SW 1271 (cell line): ENCODE measurements at regions not wholly inside any gene's neighbourhood (a gene's known extent, or its start where the extent isn't known, plus 50 kb on each side); places are given as distances from the start of the nearest gene placed in this dataset.
"Not testable (repeated sequence)": the region's sequence is repeated elsewhere in the genome, so short reads cannot be mapped to it uniquely, and the experiment has no call there.

Source experiments
- DNase-seq, 2 experiments: peaks; one replicate each; lab custom pipeline; 2025; lab: John Stamatoyannopoulos, UW

DNA sequence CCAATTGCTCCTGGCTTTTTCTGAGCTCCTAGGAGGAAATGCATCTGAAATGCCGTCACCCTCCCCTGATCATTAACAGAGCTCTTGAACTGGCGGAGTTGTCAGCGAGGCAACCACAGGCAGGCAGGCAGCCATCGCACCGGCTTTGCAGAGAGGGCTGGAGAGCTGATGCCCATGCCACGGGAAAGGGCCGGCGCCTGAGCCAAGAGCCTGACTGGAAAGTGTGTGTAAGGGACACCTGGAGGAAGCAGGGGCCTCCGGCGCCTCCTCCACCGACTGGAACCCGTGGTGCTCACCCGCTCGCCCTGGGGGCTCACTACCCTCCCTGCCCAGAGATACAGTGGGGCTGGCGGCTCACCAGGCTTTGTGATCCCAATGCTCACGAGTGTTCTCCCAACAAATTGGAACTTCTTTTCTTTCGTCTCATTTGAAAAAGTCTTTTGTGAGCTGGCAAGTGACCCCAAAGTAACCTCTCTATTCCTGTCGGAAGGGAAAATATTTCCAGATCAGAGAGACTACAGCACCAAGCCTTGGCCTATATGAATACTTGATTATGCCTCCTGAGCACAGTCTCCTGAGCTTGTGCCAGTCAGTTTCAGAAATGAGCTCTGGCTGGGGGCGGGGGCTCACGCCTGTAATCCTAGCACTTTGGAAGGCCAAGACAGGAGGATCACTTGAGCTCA is 97.7 kb upstream of the SLC25A33 start:
- DNase-seq = no peak

DNA sequence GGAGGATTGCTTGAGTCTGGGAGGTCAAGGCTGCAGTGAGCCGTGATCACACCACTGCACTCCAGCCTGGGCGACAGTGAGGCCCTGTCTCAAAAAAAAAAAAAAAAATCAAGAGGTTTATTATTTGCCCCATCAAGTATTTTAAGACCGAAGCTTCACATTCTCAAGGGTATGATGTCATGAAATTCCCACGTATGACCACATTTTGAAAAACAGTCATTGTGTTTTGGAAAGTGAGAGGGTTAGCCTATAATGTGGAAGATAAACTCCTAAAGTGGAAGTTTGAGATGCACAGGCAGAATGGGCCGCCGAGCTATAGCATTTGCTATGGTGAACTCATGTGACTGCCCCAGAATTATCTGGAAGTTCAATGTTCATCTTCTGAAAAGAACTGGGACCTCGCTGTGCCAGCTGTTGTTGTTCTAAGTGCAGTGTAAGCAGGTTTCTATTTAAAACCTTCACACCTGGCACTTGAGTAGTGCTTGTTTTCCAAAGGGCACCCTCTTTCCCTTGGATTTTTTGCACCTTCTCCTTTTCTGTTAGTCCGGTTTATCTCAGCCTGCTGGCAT is 96.9 kb upstream of the SLC25A33 start:
- DNase-seq = no peak

DNA sequence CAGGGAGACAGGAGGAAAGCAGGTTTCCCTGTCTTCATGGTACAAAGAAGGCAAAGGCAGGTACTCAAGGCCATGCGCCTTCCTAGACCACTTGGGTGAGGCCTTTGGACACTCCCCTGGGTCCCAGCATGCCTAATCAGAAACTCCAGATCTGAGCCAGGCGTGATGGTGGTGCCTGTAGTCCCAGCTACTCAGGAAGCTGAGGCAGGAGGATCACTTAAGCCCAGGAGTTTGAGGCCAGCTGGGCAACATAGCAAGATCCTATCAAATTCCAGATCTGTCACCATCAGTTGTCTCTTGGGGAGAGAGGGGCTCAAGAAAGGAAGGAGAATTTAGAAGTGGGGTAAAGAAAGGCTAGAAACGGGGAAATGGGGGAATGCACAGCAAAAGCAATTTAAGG is 96.3 kb upstream of the SLC25A33 start:
- DNase-seq = no peak

DNA sequence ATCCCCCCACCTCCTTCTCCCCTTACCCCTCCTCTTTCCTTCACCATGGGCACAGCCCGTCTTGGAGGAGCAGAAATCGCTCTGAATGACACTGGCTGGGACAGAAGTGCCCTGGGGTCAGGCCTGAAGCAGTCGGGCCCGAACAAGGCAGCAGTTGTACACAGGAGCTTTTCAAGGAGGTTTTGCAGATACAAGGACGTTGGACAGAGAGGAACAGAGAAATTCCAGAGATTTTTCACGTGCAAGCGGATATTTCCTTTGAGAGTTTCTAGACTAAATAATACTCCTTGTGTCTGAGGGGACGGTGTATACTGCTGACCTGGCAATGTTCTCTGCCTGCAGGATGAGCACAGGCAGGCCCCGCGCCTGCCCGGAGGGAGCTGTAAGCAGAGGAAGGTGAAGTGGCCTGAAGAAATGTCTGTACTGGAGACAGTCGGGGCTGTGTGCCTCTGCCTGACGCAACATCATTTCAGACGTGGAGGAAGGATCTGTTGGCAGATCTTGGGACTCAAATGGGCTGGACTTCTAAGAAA is 95.3 kb upstream of the SLC25A33 start:
- DNase-seq = no peak

DNA sequence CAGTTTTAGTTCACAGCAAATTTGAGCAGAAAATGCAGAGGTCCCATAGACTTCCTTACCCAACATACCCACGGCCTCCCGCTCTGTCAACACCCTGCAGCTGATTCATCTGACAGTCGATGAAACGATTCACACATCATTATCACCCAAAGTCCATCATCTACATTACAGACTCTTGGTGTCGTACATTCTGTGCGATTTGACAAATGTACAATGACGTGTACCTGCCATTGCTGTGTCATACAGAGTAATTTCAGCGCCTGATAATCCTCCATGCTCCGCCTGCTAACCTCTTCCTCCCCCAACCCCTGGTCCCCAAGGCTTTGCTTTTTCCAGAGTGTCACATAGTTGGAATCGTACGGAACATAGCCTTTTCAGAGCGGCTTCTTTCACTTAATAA is 94.7 kb upstream of the SLC25A33 start:
- DNase-seq = no peak

DNA sequence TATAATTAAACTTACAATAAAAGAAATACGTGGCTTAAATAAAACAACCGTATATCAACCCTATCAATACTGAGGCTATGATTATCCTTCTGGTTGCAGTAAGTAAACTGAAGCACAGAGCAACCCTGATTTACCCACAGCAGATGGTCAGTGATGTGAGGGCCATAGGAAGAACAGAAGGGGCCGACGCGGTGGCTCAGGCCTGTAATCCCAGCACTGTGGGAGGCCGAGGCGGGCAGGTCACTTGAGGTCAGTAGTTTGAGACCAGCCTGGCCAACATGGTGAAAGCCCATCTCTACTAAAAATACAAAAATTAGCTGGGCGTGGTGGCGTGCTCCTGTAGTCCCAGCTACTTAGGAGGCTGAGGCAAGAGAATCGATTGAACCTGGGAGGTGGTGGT is 94.2 kb upstream of the SLC25A33 start:
- DNase-seq = not testable (repeated sequence)

GRCh38 chr1:9447215-9447960 is 91.9 kb upstream of the SLC25A33 start:
- DNase-seq = no peak

DNA sequence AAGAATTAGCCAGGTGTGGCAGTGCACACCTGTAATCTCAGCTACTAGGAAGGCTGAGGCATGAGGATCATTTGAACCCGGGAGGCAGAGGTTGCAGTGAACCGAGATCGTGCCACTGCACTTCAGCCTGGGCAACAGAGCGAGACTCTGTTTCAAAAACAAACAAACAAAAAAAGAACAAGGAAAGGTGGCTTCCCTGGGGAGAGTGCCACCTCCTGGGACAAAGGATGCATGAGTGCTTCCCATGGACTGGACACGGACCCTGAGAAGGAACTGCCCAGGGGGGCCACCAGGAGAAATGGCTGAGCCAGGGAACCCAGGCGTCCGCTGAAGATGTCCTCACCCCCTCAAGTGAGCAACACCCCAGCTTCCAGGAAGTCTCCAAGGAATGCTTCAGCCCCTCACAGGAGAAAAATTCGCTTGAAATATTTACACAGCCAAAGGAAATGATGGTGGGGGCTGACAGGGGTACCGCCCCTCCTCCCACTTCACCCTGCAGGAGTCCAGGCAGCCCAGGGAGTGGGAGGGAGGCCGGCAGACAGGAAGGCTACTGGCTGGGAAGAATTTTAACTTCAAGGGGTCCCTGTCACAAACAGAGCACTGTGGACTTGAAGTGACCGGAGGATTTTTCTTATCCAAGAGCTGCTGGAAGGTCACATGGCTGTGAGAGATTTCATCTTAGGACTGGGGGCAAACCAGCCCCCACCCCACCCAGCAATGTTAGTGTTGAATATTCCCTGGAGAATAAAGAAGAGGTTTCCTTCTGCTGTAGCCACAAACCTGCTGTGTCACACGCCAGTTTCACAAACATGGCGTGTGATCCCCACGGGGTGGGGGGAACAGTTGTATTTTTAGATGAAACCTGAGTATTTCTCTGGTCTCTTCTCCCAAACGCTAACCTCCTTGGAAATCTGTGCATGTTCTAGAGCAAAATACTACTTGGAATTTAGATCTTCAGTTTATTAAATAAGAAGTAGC is 90.8 kb upstream of the SLC25A33 start:
- no peak for DNase-seq

DNA sequence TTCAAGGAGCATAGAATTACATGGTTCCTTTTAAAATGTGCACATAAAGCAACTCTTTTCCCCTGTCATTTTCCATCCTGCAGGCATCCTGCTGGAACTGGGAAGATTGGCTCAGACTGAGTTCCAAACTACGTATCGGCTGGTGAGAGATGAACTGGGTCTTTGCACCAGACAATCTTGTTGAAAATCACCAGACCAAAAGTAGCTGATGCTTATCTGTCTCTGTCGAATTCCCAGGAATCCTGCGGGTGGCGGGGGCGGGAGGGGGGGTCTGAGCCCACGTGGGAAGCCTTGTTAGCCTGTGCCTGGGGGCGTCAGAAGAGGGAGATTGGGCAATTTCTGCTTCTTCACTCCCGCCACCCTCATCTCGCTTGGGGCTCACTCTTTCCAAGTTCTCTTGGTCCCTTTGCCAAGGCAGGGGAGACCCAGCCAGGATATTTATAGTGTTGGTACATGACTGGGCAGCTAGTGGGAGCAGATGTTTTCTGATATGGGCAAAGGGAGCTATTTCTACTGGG is 90.1 kb upstream of the SLC25A33 start:
- no peak for DNase-seq

DNA sequence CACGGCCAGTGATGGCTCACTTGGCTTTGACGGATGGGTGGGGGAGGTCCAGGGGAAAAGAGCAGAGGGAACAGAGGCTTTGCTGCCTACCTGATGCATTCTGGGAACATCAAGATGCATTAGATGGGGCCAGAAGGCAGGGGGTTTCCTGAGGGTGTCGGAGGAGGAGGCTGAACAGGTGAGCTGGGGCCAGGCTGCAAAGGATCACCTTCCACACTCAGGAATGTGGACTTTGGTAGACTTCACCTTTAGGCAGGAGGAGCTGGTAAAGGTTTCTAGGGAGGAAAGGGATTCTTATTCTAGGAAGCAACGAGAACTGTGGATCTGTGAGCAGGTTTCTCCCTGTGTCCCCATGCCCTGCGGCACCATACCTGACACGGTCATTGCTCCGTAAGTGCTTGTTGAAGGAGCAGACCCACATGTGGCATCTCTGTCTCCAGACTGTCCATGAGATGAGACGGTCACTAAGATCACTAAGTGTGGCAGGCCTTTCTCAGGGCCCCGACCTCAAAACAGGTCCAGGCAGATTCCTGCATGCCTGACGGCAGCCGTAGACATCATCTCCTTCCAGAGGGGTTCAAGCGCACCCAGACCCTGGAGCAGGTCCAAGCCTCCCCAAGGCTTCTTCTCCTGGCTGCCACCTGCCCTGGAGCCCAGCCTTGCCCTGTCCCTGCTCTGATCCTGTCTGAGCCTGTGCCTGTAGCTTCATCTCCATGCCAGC is 89.1 kb upstream of the SLC25A33 start:
- DNase-seq = no peak

- no peak for DNase-seq
Observed at GRCh38 chr1:9451081-9451480, 88.2 kb upstream of the SLC25A33 start.

DNA sequence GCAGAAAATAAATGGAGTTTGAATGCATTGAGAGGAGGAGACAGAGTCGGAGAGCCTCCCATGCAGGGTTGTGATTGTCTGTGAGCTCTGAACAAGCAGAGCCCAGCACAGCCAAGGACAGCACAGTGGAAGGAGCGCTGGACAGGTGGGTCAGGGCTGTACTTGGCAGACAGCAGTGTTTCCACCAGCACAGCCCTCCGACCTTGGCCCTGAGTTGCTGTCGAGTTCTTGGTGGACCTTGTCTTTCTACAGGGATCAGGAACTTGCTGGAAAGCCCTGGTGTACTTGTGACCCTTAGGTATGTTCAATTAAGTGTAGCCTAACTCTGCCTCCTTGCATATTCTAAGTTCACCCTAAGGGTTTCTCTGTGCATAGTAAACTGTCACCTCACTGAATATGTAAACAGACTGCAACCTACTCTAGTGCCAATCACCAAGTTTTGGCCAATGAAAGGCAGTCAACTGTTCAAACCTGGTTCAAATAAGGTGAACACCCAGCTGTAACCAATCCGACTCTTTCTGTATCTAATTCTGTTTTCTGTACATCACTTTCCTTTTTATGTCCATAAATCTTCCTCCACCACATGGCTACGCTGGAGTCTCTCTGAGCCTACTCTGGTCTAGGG is 86.6 kb upstream of the SLC25A33 start:
- DNase-seq = no peak

DNA sequence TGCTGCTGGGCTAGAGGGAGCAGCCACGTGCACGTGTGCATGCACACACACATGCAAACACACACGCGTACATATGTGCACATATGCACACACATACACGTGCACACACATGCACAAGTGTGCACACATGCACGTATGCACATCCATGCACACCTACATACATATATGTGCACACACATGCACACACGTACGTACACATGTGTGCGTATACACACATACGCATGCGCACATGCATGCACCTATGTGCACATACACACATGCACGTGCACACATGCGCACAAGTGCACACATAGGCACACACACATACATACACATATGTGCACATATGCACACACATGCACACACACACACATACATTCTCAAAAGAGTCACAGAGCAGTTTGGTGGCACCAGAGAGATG is 85.9 kb upstream of the SLC25A33 start:
- DNase-seq = no peak

GRCh38 chr1:9453779-9454418 is 85.4 kb upstream of the SLC25A33 start:
- no peak for DNase-seq

DNA sequence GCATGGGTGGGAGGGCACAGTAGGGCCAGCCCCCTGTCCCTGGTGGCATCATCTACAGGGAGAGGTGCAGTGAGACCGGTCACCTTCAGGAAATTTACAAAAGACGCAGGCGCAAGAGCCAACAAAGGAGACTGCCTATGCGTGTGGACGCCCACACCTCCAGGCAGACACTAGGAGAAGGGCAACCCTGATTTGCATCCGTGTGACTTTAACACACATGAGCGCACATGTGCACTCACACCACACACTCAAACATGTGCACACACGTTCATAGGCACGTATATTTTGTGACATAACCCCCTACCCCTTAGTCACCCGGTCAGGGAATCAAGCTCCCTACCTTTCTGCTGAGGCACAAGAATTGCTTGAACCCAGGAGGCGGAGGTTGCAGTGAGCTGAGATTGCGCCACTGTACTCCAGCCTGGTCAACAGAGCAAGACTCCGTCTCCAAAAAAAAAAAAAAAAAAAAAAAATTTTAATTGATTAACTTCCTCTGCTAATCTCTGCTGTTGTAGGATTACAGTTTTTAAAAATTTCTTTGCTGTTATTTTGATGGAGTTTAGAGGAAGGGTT is 84.7 kb upstream of the SLC25A33 start:
- DNase-seq = no peak

DNA sequence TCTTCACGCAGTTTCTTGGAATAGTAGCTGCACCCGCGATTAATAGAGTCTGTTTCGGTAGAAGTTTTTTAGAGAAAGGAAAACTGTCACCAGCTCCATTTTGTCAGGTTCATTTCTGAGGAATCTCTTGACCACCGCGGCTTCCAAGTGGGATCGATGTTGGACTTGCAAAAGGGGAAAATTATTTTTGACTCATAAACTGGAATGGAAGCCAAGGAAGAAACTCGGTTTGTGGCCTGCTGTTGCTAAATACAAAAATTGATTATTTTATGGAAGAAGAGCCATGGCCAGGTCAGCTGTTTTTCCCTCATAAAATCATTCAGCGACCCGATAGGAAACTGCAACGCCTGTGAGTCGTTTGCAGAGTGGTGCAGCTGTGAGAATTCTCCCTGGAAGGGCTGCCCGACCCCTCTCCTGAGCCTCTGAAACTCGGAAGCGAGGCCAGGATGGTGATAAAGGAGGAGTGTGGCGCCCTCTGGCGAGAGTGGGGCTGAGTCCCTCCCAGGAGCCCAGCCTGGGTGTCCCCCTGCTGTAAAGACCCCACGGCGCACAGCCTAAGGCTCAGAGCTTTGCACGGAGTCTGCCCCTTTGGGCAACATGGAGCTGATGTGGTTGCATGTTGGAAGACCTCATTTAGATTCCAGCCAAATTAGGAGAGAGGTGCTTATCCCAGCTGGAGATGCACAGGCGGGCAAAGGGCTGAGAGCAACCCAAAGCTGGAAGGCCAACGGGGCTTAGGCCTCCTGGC is 83.6 kb upstream of the SLC25A33 start:
- DNase-seq = peak in 1 of 2 experiments; percentile 6

DNA sequence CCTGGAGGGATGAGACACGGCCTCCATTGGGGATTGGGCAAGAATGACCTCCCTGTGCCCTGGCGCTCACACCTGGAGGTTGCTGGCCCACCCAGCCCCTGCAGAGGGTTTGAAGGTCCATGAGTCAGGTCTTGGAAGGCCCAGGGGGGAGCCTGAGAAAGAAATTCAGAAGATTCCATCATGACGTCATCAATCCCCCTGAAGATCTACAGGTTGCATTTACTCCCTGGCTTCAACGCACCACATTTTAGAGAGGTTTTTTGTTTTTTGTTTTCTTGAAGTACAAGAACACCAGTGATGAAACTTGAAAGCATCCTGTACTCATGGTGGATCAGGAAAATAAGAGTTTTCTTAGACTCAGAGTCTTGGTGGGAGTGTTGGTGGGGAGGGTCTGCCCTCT is 82.4 kb upstream of the SLC25A33 start:
- no peak for DNase-seq

DNA sequence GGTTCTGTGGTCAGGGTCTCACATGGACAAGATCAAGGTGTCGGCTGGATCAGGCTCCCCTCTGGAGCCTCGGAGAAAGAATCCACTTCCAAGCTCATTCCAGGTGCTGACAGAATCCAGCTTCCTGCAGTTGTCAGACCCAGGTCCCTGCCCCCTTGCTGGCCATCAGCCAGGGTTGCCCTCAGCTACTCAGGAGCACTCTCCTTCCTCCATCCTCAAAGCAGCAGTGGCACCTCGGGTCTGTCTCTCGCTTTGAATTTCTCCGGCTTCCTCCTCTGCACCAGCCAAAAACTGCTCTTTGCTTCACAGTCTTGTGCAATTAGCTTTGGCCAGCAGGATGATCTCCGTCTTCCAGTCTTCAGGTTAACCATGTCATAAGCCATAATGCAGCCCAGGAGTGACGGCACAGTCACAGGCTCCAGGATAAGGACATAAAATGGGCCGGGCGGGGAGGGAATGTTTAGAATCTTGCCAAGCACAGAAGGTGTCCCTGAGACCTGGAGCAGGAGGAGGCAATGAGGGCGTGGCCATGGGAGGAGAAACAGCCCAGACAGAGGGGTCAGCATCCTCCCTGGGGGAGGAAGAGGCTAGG is 79.4 kb upstream of the SLC25A33 start:
- no peak for DNase-seq

DNA sequence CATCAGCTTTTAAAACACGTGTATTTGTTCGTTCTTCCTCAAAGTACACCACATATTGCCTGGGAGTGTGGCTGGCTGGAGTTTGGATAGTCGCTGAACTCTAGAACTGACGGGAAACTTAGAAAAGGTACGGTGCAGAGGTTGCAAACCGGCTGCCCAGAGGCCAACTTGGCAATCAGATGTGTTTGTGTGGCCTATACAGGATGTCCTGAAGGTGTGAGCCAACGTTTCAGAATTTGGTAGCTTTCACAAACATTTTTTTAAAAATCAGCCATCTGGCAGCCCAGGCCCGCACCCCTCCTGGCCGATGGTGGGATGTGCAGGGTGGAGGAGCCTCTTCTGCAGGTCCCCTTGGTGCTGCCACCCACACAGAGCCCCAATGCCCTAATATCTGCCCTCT is 73.6 kb upstream of the SLC25A33 start:
- DNase-seq = no peak
